ENCODE measurements at regions not wholly inside any gene's neighbourhood (a gene's known extent, or its start where the extent isn't known, plus 50 kb on each side); places are given as distances from the start of the nearest gene placed in this dataset.

- no peak overlapping the region for H3K9ac ChIP-seq (replicated peaks; ENCODE audit: extremely low read depth, insufficient read depth, low read length)
- no peaks in the 10 kb centered on the region for H3K79me2 ChIP-seq (ENCODE audit: control insufficient read depth, insufficient read depth, low read length)
- H2AFZ ChIP-seq (ENCODE audit: low read depth, low read length) = no peak overlapping the region
- CTCF ChIA-PET = no interaction called here
- no peak for FAIRE-seq
- H3K9me3 ChIP-seq (replicated peaks; ENCODE audit: control insufficient read depth, insufficient read depth, low read length) = no peaks in the 10 kb centered on the region
- dilution Hi-C loops (cut with MboI; ENCODE audit: extremely low pct_ligation_motif_present, low sequenced_read_pairs) (no loop called here), intact Hi-C loops (cut with micrococcal nuclease) (no loop called here)
- POLR2A ChIA-PET = no interaction called here
- no peaks in the 10 kb centered on the region for H3K4me1 ChIP-seq (ENCODE audit: control insufficient read depth, extremely low read depth, insufficient read depth, low read length)
- H3K4me2 ChIP-seq (ENCODE audit: insufficient read depth, low read length) = no peak overlapping the region
- H4K20me1 ChIP-seq (replicated peaks; ENCODE audit: control insufficient read depth, extremely low read depth, insufficient read depth, low read length) = no peaks in the 10 kb centered on the region
- no TSS peak for BruUV-seq (replicated peaks)
- DNase-seq (ENCODE audit: low read depth, low spot score) = no peak
- no peak overlapping the region for H3K4me3 ChIP-seq (replicated peaks in 1 of 3; ENCODE audit: insufficient read depth in 1 of 3, low read depth in 1 of 3, low read length in 3 of 3)
- H3K36me3 ChIP-seq (ENCODE audit: control insufficient read depth in 2 of 2, extremely low read depth in 1 of 2, insufficient read depth in 2 of 2, low read length in 2 of 2) = no peaks in the 10 kb centered on the region
- no peak for TF ChIP-seq POLR2A (IDR thresholded peaks at IDR 0.05; ENCODE audit: low read depth, low read length)
- no peak for TF ChIP-seq EZH2 (IDR thresholded peaks at IDR 0.05; ENCODE audit: borderline replicate concordance, low read depth, low read length, severe bottlenecking)
- no peak for TF ChIP-seq MYC (IDR thresholded peaks at IDR 0.05; ENCODE audit: low read depth, low read length)
- no peak for TF ChIP-seq FOS (IDR thresholded peaks at IDR 0.05; ENCODE audit: borderline replicate concordance, insufficient read depth, low read length)
- TF ChIP-seq POLR2AphosphoS5 (IDR thresholded peaks at IDR 0.05; ENCODE audit: insufficient read depth, low read depth, low read length) = no peak
- H3K9me1 ChIP-seq (replicated peaks; ENCODE audit: control insufficient read depth, extremely low read depth, insufficient read depth, low read length) = no peaks in the 10 kb centered on the region
- no peak overlapping the region for H3K27ac ChIP-seq (ENCODE audit: insufficient read depth, low read depth, low read length)
- no peaks in the 10 kb centered on the region for H3K27me3 ChIP-seq (ENCODE audit: control insufficient read depth in 2 of 2, insufficient read depth in 2 of 2, low read length in 2 of 2)
Measured at GRCh38 chr1:50270926-50271325, 152.3 kb downstream of the DMRTA2 start.

DNA sequence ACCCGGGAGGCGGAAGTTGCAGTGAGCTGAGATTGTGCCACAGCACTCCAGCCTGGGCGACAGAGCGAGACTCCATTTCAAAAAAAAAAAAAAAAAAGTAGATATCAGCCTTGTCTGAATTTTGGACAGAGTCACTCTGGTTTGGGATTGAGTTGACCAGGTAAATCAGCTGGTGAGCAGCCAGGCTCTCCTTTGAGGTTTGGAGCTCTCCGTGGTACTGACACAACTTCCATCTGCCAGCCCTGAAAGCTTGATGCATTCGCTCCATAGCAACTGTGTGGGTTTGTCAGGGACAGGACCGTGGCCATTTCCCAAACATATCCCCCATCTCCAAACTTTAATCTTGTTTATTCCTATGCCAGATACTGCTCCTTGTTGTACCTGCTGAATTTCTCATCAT is 155.2 kb downstream of the DMRTA2 start:
- intact Hi-C loops (cut with micrococcal nuclease) = no loop called here
- Histone ChIP-seq H3K27me3 (ENCODE audit: control insufficient read depth in 2 of 2, insufficient read depth in 2 of 2, low read length in 2 of 2) (no peaks in the 10 kb centered on the region), H3K9me3 (replicated peaks; ENCODE audit: control insufficient read depth, insufficient read depth, low read length) (no peaks in the 10 kb centered on the region), H2AFZ (ENCODE audit: low read depth, low read length) (no peak overlapping the region), H3K4me1 (ENCODE audit: control insufficient read depth, extremely low read depth, insufficient read depth, low read length) (no peaks in the 10 kb centered on the region), H3K4me3 (replicated peaks in 1 of 3; ENCODE audit: insufficient read depth in 1 of 3, low read depth in 1 of 3, low read length in 3 of 3) (no peak overlapping the region), H3K27ac (ENCODE audit: insufficient read depth, low read depth, low read length) (no peak overlapping the region), H3K36me3 (ENCODE audit: control insufficient read depth in 2 of 2, extremely low read depth in 1 of 2, insufficient read depth in 2 of 2, low read length in 2 of 2) (no peaks in the 10 kb centered on the region), H3K9ac (replicated peaks; ENCODE audit: extremely low read depth, insufficient read depth, low read length) (no peak overlapping the region), H3K4me2 (ENCODE audit: insufficient read depth, low read length) (no peak overlapping the region), H3K9me1 (replicated peaks; ENCODE audit: control insufficient read depth, extremely low read depth, insufficient read depth, low read length) (no peaks in the 10 kb centered on the region), H4K20me1 (replicated peaks; ENCODE audit: control insufficient read depth, extremely low read depth, insufficient read depth, low read length) (no peaks in the 10 kb centered on the region), H3K79me2 (ENCODE audit: control insufficient read depth, insufficient read depth, low read length) (no peaks in the 10 kb centered on the region)
- ChIA-PET POLR2A (no interaction called here), CTCF (no interaction called here)
- BruUV-seq (replicated peaks) = no TSS peak
- FAIRE-seq = no peak
- dilution Hi-C loops (cut with MboI; ENCODE audit: extremely low pct_ligation_motif_present, low sequenced_read_pairs) = no loop called here
- TF ChIP-seq POLR2A (IDR thresholded peaks at IDR 0.05; ENCODE audit: low read depth, low read length) (no peak), MAX (IDR thresholded peaks at IDR 0.05; ENCODE audit: insufficient read depth, insufficient read length) (no peak), POLR2AphosphoS5 (IDR thresholded peaks at IDR 0.05; ENCODE audit: insufficient read depth, low read depth, low read length) (no peak), FOS (IDR thresholded peaks at IDR 0.05; ENCODE audit: borderline replicate concordance, insufficient read depth, low read length) (no peak), MYC (IDR thresholded peaks at IDR 0.05; ENCODE audit: low read depth, low read length) (no peak), JUN (IDR thresholded peaks at IDR 0.05; ENCODE audit: borderline replicate concordance, insufficient read depth, insufficient read length, low read depth) (no peak), GATA2 (IDR thresholded peaks at IDR 0.05; ENCODE audit: insufficient read depth, insufficient read length, low read depth, low read length) (no peak), EZH2 (IDR thresholded peaks at IDR 0.05; ENCODE audit: borderline replicate concordance, low read depth, low read length, severe bottlenecking) (no peak)
- TF ChIP-seq, protein P1, sequence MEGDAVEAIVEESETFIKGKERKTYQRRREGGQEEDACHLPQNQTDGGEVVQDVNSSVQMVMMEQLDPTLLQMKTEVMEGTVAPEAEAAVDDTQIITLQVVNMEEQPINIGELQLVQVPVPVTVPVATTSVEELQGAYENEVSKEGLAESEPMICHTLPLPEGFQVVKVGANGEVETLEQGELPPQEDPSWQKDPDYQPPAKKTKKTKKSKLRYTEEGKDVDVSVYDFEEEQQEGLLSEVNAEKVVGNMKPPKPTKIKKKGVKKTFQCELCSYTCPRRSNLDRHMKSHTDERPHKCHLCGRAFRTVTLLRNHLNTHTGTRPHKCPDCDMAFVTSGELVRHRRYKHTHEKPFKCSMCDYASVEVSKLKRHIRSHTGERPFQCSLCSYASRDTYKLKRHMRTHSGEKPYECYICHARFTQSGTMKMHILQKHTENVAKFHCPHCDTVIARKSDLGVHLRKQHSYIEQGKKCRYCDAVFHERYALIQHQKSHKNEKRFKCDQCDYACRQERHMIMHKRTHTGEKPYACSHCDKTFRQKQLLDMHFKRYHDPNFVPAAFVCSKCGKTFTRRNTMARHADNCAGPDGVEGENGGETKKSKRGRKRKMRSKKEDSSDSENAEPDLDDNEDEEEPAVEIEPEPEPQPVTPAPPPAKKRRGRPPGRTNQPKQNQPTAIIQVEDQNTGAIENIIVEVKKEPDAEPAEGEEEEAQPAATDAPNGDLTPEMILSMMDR (IDR thresholded peaks at IDR 0.05; ENCODE audit: extremely low read depth in 1 of 2, insufficient read depth in 1 of 2, low read depth in 1 of 2, low read length in 2 of 2) = no peak
- DNase-seq (ENCODE audit: low read depth, low spot score) = no peak
